AML-193 (cell line): ENCODE measurements at regions not wholly inside any gene's neighbourhood (a gene's known extent, or its start where the extent isn't known, plus 50 kb on each side); places are given as distances from the start of the nearest gene placed in this dataset.
A peak's percentile ranks its signal among the peaks of the same experiment; 100 is the strongest.

ENCODE experiments used
- DNase-seq, 2 experiments: peaks; one replicate each; lab custom pipeline; 2025; lab: John Stamatoyannopoulos, UW

DNA sequence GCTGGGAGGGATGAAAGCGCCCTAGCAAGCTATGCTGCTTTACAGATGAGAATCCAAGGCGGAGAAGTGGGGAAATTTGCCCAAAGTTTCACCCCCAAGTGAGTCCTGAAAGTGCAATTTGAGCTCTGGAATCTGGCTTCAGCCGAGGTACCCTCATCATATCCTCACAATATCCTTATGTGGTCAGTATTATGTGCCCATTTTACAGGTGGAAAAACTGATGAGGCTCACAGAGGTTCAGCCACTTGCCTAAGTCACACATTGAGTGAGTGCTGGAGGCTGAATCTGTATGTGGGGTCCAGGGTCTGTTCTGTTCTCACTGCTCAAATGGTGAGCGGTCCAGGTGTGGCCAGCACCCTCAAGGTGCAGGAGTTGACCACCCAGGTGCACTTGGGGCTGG, 85.3 kb downstream of the MATN1 start:
- no peak for DNase-seq

DNA sequence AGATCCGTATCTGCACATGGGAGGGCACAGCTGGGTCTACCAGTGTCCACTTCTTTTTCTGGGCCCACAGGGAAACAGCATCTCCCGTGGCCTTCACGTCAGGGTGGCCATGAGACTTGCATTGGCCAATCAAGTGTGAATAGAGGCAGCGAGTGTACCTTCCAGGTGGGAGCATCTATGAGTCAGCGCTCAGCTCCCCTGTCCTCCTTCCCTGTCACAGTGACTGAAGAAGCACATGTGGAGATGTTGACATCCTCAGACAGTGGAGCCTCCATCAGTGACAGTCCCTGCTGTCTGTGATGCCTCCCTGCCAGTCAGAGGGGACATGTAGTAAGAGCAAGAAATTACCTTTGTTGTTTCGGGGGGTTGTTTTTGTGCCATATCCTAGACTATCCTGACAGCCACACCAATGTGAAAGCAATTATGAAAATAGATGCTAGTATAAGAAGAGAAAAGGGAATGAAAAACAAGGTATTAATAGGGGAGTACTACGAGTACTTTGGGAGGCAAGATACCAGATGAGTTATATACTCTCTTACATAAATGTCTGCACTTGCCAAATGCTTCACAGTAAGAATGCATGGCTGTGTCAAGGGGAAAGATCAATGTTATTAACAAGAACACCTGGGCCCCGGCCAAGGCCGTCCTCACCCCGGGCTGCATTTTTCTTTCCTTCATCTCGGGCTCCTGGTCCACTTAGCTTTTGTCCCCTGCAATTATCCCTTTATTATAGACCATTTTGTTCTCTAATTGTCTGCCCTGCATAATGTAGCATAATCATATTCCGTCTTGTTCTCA, 86.0 kb downstream of the MATN1 start:
- no peak for DNase-seq

DNA sequence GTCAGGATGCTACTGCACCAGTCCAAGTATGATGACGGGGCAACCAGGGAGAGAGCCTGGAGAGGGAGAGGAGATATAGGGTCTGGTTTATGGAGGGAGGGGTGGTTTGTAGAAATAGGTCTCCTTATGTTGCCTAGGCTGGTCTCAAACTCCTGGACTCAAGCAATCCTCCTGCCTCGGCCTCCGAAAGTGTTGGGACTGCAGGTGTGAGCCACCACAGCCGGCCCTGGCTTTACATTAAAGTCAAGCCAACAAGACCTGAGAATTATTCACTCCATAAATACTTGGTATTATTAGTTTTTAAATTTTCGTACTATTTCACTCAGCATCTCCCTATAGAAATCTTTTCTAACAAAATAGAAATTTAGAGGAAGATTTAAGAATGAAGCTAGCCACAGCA, 86.8 kb downstream of the MATN1 start:
- DNase-seq = no peak

DNA sequence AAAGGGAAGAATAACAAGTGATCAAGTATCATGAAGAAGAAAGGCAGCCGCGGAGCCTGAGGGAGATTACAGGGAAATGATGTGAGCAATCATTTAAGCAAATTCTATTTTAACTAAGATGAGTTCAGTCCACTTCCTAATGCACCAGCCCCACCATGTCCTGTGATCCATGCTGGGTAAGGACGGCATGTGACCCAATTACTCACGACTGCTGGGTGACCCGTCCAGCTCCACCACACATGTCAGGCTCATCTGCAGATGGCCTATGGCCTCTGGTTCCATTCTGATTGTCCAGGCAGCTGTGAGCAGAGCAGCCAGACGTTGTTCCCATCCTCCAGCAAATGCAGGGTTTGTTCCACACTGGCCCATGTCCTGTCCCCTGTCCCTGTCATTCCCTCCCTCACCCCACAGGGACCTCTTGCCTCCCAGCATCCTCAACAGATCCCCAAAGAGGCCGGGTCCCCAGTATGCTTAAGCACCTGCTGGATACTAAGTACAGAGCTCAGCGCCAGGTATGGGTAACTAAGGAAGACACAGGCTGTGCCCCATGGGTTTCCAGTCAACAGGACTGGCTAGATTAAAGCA, 87.9 kb downstream of the MATN1 start:
- DNase-seq = no peak

DNA sequence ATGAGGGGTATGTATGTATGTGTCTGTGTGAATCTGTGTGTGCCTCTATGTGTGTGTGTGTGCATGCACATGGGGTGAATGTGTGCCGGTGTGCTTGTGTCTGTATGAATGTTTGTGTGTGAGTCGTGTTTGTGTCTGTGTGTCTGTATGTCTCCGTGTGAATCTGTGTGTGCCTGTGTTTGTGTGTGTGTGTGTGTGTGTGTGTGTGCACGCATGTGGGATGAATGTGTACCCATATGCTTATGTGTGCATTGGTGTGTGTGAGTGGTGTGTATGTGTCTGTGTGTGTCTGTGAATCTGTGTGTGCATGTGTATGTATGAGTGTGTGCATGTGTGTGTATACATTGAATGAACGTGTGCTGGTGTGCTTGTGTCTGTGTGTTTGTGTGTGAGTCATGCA, 88.9 kb downstream of the MATN1 start:
- DNase-seq = no peak

DNA sequence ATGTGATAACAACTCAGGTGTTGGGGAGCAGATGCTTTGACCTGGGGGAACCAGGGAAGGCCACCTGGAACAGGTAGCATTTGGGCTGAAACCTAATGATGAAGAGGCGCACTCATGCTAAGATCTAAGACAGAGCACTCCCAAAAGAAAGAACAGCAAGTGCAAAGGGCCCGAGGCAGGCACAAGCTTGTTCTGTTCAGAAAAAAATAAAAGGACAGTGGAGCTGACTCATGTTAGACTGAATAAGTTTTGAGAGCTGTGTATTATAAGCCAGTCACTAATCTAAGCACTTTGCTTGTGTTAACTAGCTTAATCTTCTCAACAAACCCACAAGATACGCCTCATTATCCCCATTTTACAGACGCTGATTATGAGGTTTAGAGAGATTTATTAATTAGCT, 90.1 kb downstream of the MATN1 start:
- no peak for DNase-seq

DNA sequence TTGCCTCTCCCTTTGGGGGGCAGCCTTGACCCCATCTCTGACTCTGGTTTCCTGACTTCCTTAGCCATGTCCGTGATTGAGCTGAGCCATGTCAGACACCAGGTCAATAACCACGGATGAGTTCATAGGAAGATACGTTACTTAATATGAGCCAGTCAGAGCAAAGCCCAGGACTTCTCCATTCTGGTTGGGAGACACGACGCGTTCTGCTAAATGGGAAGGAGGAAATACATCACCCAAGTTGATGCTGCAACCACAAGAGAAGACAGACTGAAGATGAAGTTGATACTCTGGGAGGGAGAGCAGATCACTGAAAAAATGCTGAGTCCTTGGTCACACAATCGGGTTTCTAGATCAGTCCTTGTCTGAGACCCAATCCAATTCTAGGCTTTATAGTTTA, 90.9 kb downstream of the MATN1 start:
- no peak for DNase-seq

DNA sequence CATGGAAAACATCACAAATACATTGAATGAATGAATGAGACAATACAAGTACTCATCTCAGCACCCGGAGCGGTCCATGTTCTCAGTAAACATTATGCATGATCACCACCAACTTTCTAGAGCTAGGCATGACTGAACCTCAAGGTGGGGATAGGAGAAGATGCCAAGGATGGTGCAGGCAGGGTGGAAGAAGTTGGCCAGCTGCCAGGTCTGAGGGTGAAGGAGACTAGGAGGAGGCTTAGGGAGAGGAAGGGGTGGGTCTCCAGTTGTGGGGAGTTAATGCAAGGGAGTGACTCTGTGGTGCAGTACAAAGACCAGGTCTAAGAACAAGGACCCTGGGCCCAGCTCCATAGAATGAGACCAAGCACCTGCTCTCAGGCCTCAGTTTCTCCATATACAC, 91.7 kb downstream of the MATN1 start:
- no peak for DNase-seq

DNA sequence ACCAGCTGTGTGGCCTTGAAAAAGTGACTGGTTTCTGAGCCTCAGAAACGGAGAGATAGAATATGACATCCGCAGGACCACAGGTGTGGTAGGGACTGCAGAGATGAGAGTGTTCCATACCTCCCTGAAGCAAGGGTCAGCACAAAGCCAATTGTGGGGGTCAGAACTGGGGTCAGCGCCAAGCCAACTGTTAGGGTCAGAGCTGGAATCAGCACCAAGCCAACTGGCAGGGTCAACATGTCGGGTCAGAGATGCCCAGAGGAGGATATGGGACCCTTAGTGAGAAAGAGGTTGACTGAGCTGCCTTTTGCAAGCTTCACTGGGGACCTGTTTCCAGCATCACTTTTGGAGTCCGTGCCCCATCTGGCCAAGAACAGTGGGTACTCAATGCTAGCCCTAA, 93.9 kb downstream of the MATN1 start:
- DNase-seq = no peak

DNA sequence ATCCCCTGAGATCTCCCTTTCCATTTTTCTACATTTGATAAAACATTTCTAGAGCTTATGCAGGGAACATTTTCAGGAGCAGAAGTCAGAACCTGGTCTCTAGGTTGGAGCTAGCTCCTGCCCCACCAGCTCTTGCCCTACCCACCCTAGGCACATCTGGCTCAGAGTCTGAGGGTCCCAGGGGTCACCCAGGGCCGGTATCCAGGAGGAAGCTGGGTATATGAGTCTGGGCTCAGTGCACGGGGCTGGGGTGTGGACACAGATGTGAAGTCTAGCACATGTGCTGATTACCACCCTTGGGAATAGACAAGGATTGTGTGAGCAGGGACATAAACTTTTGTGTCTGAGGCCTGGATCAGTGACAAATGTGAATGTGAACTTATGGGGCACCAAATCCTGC, 95.4 kb downstream of the MATN1 start:
- no peak for DNase-seq

DNA sequence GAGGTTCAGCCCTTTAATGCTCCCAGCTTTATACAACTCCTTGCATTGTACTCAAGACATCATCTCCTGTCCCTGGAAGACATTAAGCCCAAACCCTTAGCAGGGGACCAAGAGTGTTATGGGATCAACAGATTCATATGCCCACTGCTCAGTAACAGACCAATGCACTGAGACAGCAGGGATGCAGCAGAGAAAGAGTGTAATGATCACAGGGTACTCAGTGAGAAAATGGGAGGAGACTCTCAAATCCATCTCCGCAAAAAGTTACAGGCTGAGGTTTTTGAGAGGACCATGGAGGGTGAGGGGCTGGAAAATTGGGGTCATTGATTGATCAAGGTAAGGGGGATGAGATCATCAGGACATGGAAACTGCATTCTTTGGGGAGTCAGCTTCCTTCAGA, 96.2 kb downstream of the MATN1 start:
- DNase-seq = no peak

DNA sequence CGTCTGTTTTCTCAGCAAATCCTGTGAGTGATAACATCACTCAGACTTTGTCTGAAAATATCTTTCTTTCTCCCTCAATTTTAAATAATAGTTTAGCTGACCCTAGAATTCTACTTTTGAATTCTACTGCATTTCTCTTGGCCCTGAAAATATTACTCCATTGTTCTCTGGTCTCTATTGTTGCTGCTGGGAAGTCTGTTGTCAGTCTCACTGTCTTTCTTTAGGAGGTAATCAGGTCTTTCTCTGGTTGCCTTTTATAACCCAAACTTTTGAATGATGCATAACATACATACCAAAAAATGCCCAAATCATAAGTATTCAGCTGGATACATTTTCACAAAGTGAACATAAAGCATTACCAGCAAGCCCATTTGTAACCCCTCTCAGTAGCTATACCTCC, 100.0 kb downstream of the MATN1 start:
- no peak for DNase-seq

DNA sequence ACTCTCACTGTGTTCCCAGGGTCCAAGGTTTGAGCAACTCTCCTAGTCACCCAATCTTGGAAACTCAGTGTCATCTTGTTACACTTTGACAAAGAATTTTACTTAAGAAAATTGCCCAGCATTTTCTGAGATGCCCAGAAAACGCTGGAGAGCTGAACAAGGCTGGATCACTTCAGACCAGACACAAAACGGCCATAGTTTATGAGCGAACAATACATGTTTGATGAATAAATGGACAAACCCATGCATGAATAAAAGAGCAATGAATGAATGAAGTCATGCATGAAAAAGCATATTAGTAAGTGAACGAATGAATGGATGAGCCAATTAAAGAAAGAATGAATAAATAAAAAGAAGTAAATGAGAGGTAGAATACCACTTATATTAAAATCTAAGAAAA, 103.8 kb downstream of the MATN1 start:
- DNase-seq = no peak

DNA sequence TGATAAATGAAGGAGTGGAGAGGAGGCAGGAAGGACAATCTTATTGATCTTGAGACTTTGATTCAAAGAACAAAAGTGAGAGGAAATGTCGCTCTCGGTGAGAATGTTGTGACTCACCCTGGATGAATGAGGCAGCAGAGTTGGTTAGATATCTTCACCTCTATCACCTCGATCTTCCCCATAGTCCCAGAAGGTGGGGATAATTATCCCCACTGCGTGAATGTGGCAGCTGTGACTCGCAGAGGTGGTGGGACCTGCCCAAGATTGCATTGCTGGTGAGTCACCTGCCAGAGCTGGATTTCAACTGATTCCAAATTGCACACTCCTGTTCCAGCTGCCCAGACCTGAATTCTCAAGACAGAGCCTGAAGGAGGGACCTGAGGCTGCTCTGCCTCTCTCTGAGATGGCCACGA, 105.0 kb downstream of the MATN1 start:
- no peak for DNase-seq

DNA sequence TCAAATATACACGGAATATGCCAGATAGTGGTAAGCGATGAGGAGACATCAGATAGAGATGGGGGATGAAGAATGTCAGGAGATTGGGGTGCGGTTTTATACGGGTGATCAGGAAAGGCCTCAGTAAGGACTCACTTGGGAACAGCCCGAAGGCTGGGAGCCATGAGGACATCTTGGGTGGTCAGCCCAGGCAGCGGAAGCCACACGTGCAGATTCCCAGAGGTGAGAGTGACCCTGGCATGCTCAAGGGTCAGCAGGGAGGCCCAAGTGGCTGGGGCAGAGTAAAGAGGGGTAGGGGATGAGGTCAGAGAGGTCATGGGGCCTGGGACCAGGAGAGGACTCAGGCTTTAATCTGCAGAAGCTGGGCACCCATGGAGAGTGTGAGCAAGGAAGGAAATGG, 106.6 kb downstream of the MATN1 start:
- DNase-seq = no peak

DNA sequence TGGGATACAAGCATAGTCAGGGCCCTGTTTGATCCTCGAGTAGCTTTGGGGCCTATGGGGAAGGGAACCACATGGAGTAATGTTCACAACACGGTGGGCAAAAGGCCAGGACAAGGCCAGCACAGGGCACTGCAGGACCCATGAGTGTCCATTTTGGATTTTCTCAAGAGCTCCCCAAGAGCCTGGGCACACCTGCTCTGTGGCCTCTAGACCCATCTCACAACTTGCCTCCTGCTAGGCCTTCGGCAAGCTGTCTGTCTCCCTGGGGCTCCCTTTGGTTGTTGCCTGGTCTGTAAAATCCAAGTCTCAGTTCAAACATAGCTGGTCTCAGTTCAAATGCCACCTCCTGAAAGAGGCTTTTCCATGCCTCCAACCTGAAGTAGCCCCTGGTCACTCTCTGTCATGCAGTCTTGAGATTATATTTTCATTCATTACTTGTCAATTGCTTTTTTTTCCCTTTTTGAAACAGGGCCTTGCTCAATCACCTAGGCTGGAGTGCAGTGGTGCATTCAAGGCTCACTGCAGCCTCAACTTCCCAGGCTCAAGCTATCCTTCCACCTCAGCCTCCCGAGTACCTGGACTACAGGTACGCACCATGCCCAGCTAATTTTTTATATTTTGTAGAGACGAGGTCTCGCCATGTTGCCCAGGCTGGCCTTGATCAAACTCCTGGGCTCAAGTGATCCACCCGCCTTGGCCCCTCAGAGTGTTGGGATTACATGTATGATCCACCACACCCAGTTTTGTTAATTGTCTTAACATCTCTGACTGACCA, 107.4 kb downstream of the MATN1 start:
- DNase-seq = no peak

DNA sequence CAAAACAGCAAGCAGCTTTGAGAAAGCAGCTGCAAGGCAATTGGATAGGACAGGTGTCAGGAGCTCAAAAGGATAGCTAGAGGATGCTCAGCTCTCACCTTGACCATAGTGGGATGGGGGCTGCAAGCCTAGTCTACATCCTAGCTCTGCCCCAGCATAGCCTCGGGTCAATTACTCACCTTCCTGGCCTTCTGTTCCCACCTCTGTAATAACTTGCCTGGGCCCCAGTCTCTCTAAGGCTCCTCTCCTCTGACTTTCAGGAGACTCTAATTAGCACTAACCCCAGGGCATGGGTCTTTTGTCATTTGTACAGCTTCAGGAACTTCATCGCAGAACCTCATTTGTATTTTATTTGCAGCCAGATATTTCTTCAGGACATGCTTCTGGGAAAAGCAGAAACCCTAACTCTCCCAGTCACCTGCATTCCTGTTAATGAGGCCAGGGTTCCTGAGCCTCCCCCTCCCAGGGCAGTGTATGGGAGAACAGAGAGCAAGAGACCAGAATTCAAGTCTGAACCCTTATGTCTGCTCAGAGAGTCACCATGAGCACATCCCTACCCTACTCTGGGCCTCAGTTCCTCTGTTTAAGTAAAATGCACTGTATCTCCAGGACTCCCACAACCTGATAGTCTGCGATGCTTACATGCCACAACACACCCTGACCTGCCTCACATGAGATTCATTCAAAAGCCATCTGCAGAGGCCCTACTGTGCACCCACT, 108.1 kb downstream of the MATN1 start:
- DNase-seq = no peak

DNA sequence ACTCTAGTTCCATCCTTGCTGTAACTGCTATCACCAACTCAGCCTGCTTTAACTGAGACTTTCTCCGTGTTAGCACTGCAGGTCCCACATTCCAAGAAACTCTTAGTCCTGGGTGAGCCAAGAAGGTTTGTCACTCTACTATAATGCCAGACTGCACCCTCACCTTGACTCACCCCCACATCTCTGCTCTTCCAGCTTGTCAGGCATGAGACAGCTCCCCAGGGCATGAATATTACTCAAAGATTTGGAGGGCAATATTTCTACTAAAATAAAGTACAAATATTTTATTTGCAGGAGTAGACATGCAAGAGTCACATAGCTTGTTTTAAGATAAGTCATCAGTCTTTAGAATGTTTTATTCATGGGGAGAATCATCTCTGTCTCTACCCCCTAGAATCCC, 110.2 kb downstream of the MATN1 start:
- DNase-seq = no peak

DNA sequence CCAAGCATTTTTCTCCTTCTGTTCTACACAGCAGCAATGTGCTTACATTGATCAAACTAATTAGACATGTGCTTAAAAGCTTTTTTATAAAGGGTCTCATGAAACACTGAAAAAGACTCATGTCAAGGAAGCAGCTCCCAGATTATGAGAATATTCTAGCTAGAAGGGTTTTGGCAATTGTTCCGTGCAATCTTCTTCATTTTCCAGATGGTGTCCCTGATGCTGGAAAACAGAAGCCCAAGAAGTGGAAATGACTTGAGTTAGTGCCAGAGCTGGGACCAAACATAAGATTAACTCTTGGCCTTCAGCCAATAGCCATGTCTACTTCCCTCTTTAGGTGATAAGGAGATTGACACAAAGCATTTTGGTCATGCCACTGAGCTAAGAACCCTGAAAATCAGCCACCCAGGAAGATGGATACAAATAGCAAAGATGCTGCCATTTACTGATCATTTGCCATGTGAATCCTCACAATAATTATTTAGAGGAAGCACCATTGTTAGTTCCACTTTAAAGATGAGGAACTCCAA, 110.8 kb downstream of the MATN1 start:
- DNase-seq = no peak

DNA sequence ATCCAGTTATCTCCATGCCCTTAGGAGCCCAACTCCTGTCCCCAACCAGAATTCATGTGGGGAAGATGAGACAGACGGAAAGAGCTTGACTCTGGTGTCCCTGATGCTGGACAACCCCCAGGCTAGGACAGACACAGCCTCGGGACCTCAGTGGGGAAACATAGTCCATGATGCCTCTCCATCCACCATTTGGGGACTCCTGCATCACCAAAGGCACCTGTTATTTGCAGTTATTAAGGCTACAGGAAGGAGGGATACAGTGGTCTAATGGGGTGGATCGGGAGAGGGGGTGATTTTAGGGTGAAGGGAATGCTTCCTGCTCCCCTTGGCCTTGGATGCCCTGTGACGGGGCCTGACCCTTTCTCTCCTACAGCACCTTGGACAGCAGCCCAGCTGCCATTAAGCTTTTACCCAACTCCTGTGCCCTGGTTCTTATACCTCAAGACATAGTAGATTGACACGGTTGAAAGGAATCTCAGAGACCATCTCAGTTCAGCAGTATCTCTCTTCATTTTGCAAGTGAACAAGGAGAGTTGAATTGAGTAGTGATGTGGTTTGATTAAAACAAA, 111.6 kb downstream of the MATN1 start:
- peak in 1 of 2 experiments; percentile 2 for DNase-seq

DNA sequence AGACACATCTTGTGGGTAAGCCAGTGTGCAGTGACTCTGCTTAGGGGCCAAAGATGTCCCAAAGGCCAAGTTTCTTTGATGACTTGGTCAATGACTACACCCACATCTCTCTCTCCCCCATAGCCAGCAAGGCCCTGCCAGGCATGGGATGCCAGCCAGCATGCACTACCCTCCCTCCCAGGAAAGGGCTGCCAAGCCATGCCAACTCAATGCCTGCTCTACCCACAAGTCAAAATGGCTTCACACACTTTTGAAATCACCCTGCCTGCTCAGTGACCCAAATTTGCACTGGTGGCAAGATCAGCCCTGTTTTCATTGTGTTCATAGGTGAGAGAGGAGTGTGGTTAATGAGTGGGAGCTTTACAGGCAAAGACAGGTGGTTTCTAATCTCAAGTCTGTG, 112.5 kb downstream of the MATN1 start:
- DNase-seq = no peak

DNA sequence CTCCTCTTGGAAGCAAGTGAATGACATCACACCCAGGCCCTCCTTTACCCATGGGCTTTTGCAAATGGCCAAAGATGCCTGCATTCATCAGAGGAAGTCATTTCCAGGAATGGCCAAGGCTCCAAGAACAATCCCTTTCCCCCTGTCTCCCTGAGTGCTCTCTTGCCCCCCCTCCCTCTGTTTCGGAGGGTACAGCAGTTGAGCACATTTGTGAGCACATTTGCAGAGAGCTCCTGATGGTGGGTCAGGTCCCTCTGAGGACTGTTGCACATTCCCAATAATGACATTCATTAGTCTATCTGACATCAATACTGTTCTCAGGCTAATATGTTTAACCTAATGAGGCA, 113.4 kb downstream of the MATN1 start:
- DNase-seq = no peak
